ENCODE measurements at regions not wholly inside any gene's neighbourhood (a gene's known extent, or its start where the extent isn't known, plus 50 kb on each side); places are given as distances from the start of the nearest gene placed in this dataset.

DNA sequence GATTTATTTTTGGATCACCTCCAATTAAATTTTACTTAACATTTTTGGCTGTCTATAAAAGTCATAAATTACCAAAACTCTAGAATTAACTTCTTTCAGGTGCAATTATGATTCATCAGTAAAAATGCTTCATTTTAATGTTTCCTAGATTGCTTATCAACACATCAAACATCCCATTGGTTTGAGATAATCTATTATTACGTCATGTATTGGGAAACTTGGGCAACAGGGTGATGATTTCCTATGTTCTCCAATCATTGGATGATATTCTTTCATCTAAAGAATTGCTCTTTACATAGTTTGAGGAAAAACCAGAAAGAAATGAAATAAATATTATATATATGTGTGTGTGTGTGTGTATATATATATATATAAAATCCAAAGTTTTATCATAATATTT is 76.8 kb upstream of the KCNJ6 start:
- H3K9me3 ChIP-seq (ENCODE audit: control insufficient read depth, insufficient read depth, low read length), result no peaks in the 10 kb centered on the region
- BruUV-seq (replicated peaks), result no TSS peak
- no peak overlapping the region for H3K23ac ChIP-seq (ENCODE audit: low read depth, low read length)
- H3K56ac ChIP-seq (ENCODE audit: extremely low read depth, insufficient read depth, low read length), result no peak overlapping the region
- H2BK20ac ChIP-seq (ENCODE audit: low read depth, low read length), result no peak overlapping the region
- no peak overlapping the region for H3K4ac ChIP-seq (ENCODE audit: low read depth, low read length)
- H4K91ac ChIP-seq (ENCODE audit: insufficient read depth, low read depth, low read length), result no peak overlapping the region
- H4K8ac ChIP-seq (ENCODE audit: low read depth in 2 of 2, low read length in 2 of 2), result no peak overlapping the region
- no peak for ATAC-seq (ENCODE audit: low read depth)
- no CpG with 5 or more reads among the region's 1 CpG for WGBS, 2 experiments (ENCODE audit: extremely low coverage in 2 of 2, insufficient read length in 1 of 2)
- no peak overlapping the region for H3K4me2 ChIP-seq (ENCODE audit: low read depth, low read length)
- no peaks in the 10 kb centered on the region for H3K36me3 ChIP-seq (ENCODE audit: control insufficient read depth, insufficient read depth, low read length)
- peaks cover 5% of the 10 kb centered on the region for H3K27me3 ChIP-seq (ENCODE audit: control insufficient read depth, insufficient read depth, low read length)
- no peak overlapping the region for H2AFZ ChIP-seq (replicated peaks; ENCODE audit: low read length, poor library complexity)
- intact Hi-C loops (cut with micrococcal nuclease) (no loop called here), dilution Hi-C loops (cut with HindIII; ENCODE audit: low sequenced_read_pairs, unreplicated experiment) (no loop called here), in situ Hi-C loops (cut with MboI; ENCODE audit: low sequenced_read_pairs) (no loop called here)
- no peak overlapping the region for H2AK5ac ChIP-seq (ENCODE audit: low read depth, low read length)
- ChIA-PET POLR2A (ENCODE audit: unreplicated experiment) (no interaction called here), CTCF (no interaction called here)
- no peak overlapping the region for H3K18ac ChIP-seq (ENCODE audit: low read depth, low read length)
- no peaks in the 10 kb centered on the region for H3K4me1 ChIP-seq (ENCODE audit: control insufficient read depth, insufficient read depth, low read length)
- H3K79me1 ChIP-seq (ENCODE audit: low read depth in 1 of 2, low read length in 2 of 2), result no peaks in the 10 kb centered on the region
- H2BK5ac ChIP-seq (ENCODE audit: low read depth, low read length, poor library complexity, severe bottlenecking), result no peak overlapping the region
- TF ChIP-seq CEBPB (IDR thresholded peaks at IDR 0.05; ENCODE audit: low read depth, low read length) (0 out of 2 replicates have a peak, but pooled peaks have one; percentile 9), SMC3 (IDR thresholded peaks at IDR 0.05; ENCODE audit: low read depth, low read length) (no peak)
- H3K4me3 ChIP-seq (ENCODE audit: insufficient read depth, low read depth, low read length), result no peak overlapping the region
- no peak overlapping the region for H2AK9ac ChIP-seq (replicated peaks; ENCODE audit: low read depth, low read length, poor library complexity)
- H2BK15ac ChIP-seq (ENCODE audit: low read depth, low read length), result no peak overlapping the region
- H4K5ac ChIP-seq (ENCODE audit: low read depth, low read length), result no peak overlapping the region
- DNase-seq, result no peak
- no peak overlapping the region for H3K9ac ChIP-seq (ENCODE audit: low read depth, low read length)
- no peak overlapping the region for H3K27ac ChIP-seq (ENCODE audit: insufficient read depth, low read length)
- no peak overlapping the region for H3K14ac ChIP-seq (replicated peaks; ENCODE audit: low read depth, low read length)
- H4K20me1 ChIP-seq (ENCODE audit: insufficient read depth, low read length), result no peaks in the 10 kb centered on the region
- no peaks in the 10 kb centered on the region for H3K9me1 ChIP-seq (ENCODE audit: insufficient read depth, low read length)
- H2BK120ac ChIP-seq (ENCODE audit: low read depth, low read length), result no peak overlapping the region

Measured in IMR-90 (cell line).